ENCODE measurements at regions not wholly inside any gene's neighbourhood (a gene's known extent, or its start where the extent isn't known, plus 50 kb on each side); places are given as distances from the start of the nearest gene placed in this dataset.

- POLR2A ChIA-PET: no interaction called here
- CTCF ChIA-PET: no interaction called here
- DNase-seq (ENCODE audit: extremely low spot score): no peak
- TF ChIP-seq ZNF384 (IDR thresholded peaks at IDR 0.05): no peak
- no peak for TF ChIP-seq HDGF (IDR thresholded peaks at IDR 0.05; ENCODE audit: borderline replicate concordance)
- TF ChIP-seq SUZ12 (IDR thresholded peaks at IDR 0.05): no peak
- TF ChIP-seq FOXK2 (IDR thresholded peaks at IDR 0.05): no peak
- TF ChIP-seq FOXM1 (IDR thresholded peaks at IDR 0.05; ENCODE audit: borderline replicate concordance): no peak
- no peak for TF ChIP-seq CTBP1 (IDR thresholded peaks at IDR 0.05; ENCODE audit: borderline replicate concordance)
- TF ChIP-seq TARDBP (IDR thresholded peaks at IDR 0.05): no peak
- no peak for TF ChIP-seq L3MBTL2 (conservative IDR thresholded peaks at IDR 0.05)
- TF ChIP-seq FOXA1 (IDR thresholded peaks at IDR 0.05): no peak
- TF ChIP-seq BHLHE40 (IDR thresholded peaks at IDR 0.05; ENCODE audit: borderline replicate concordance): no peak
- no peak for TF ChIP-seq ARNT (IDR thresholded peaks at IDR 0.05)
- no peak for TF ChIP-seq SP1 (IDR thresholded peaks at IDR 0.05)
- TF ChIP-seq PKNOX1 (IDR thresholded peaks at IDR 0.05): no peak
- no peak for TF ChIP-seq ELF4 (IDR thresholded peaks at IDR 0.05)
- TF ChIP-seq NFRKB (IDR thresholded peaks at IDR 0.05): no peak
- no peak for TF ChIP-seq LEF1 (IDR thresholded peaks at IDR 0.05; ENCODE audit: borderline replicate concordance)
These were observed 193.6 kb downstream of the FGFR2 start for GRCh38 chr10:121404611-121405010.

- TF ChIP-seq BHLHE40 (IDR thresholded peaks at IDR 0.05; ENCODE audit: borderline replicate concordance) (no peak), FOXM1 (IDR thresholded peaks at IDR 0.05; ENCODE audit: borderline replicate concordance) (no peak), SUZ12 (IDR thresholded peaks at IDR 0.05) (no peak), HDGF (IDR thresholded peaks at IDR 0.05; ENCODE audit: borderline replicate concordance) (no peak), ZNF384 (IDR thresholded peaks at IDR 0.05) (no peak), LEF1 (IDR thresholded peaks at IDR 0.05; ENCODE audit: borderline replicate concordance) (no peak), CTBP1 (IDR thresholded peaks at IDR 0.05; ENCODE audit: borderline replicate concordance) (no peak), PKNOX1 (IDR thresholded peaks at IDR 0.05) (no peak), NFRKB (IDR thresholded peaks at IDR 0.05) (no peak), L3MBTL2 (conservative IDR thresholded peaks at IDR 0.05) (no peak), ARNT (IDR thresholded peaks at IDR 0.05) (no peak), TARDBP (IDR thresholded peaks at IDR 0.05) (no peak), SP1 (IDR thresholded peaks at IDR 0.05) (no peak), FOXK2 (IDR thresholded peaks at IDR 0.05) (no peak), FOXA1 (IDR thresholded peaks at IDR 0.05) (no peak), ELF4 (IDR thresholded peaks at IDR 0.05) (no peak)
- DNase-seq (ENCODE audit: extremely low spot score): no peak
- POLR2A ChIA-PET: no interaction called here
- CTCF ChIA-PET: no interaction called here
These were observed 193.1 kb downstream of the FGFR2 start for GRCh38 chr10:121405096-121405495.

GRCh38 chr10:121405549-121405948, 192.7 kb downstream of the FGFR2 start:
- CTCF ChIA-PET: no interaction called here

GRCh38 chr10:121405953-121406352, 192.3 kb downstream of the FGFR2 start:
- DNase-seq (ENCODE audit: extremely low spot score): no peak
- TF ChIP-seq PKNOX1 (IDR thresholded peaks at IDR 0.05) (no peak), NFRKB (IDR thresholded peaks at IDR 0.05) (no peak), TARDBP (IDR thresholded peaks at IDR 0.05) (no peak), L3MBTL2 (conservative IDR thresholded peaks at IDR 0.05) (no peak), CTBP1 (IDR thresholded peaks at IDR 0.05; ENCODE audit: borderline replicate concordance) (no peak), FOXK2 (IDR thresholded peaks at IDR 0.05) (no peak), SUZ12 (IDR thresholded peaks at IDR 0.05) (no peak), HDGF (IDR thresholded peaks at IDR 0.05; ENCODE audit: borderline replicate concordance) (no peak), ZNF384 (IDR thresholded peaks at IDR 0.05) (no peak), SP1 (IDR thresholded peaks at IDR 0.05) (no peak), BHLHE40 (IDR thresholded peaks at IDR 0.05; ENCODE audit: borderline replicate concordance) (no peak), FOXA1 (IDR thresholded peaks at IDR 0.05) (no peak), FOXM1 (IDR thresholded peaks at IDR 0.05; ENCODE audit: borderline replicate concordance) (no peak), ELF4 (IDR thresholded peaks at IDR 0.05) (no peak)
- POLR2A ChIA-PET: no interaction called here
- CTCF ChIA-PET: no interaction called here

More at GRCh38 chr10:121405549-121405948, 192.7 kb downstream of the FGFR2 start:
- TF ChIP-seq SUZ12 (IDR thresholded peaks at IDR 0.05) (no peak), ZNF384 (IDR thresholded peaks at IDR 0.05) (no peak), TARDBP (IDR thresholded peaks at IDR 0.05) (no peak), BHLHE40 (IDR thresholded peaks at IDR 0.05; ENCODE audit: borderline replicate concordance) (no peak), NFRKB (IDR thresholded peaks at IDR 0.05) (no peak), FOXA1 (IDR thresholded peaks at IDR 0.05) (no peak), ARNT (IDR thresholded peaks at IDR 0.05) (no peak), ELF4 (IDR thresholded peaks at IDR 0.05) (no peak), SP1 (IDR thresholded peaks at IDR 0.05) (no peak), PKNOX1 (IDR thresholded peaks at IDR 0.05) (no peak), FOXM1 (IDR thresholded peaks at IDR 0.05; ENCODE audit: borderline replicate concordance) (no peak), HDGF (IDR thresholded peaks at IDR 0.05; ENCODE audit: borderline replicate concordance) (no peak), CTBP1 (IDR thresholded peaks at IDR 0.05; ENCODE audit: borderline replicate concordance) (no peak)
- no peak for DNase-seq (ENCODE audit: extremely low spot score)
- POLR2A ChIA-PET: no interaction called here

- TF ChIP-seq PKNOX1 (IDR thresholded peaks at IDR 0.05) (no peak), TARDBP (IDR thresholded peaks at IDR 0.05) (no peak)
- CTCF ChIA-PET: no interaction called here
- POLR2A ChIA-PET: no interaction called here
- DNase-seq (ENCODE audit: extremely low spot score): no peak
These were observed 191.3 kb downstream of the FGFR2 start for GRCh38 chr10:121406823-121407545.

All from HEK293T (cell line).